Suppressor macrophage treated with lipopolysaccharide for 4 hours (primary cell): ENCODE measurements at regions not wholly inside any gene's neighbourhood (a gene's known extent, or its start where the extent isn't known, plus 50 kb on each side); places are given as distances from the start of the nearest gene placed in this dataset.
A peak's percentile ranks its signal among the peaks of the same experiment; 100 is the strongest.
"Not testable (repeated sequence)": the region's sequence is repeated elsewhere in the genome, so short reads cannot be mapped to it uniquely, and the experiment has no call there.

Experiments used
- DNase-seq: peaks from one replicate; pipeline ENCODE4 v3.0.0-alpha.2; 2020

DNA sequence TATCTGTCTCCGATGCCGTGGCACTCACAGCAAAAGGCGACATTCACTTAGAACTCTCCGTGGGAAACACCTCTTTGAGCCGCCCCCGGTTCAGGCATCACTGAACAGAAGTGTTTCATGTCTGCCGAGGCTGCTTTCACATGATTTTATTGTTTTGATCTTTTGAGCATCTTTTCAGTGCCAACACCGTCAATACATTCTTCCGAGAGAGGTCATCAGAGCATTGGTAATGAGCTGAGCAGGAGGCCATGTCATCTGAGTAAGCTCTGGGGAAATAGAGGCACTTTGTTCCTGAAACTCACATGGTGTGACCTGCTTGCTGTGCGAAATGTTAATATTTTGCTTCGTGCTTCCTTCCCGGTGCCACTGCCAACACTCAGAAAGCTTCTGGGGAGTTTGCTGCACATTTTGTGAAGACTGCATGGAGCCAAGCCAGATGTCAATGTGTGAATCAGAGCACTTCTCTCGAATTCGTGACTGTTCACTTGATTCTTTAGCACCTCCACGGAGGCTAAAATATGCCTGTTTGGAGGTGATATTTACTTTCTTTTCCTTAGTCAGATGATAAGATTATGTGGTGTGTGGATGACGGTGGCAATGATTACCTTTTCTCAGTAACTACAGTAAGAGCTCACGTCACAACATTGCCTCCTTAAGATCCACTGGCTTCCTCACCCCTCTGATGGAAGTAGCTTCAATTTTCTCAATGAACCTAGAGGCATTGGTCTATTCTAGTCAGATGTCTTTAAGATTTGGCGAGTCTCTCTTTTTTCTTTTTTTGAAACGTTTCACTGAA, 222.3 kb upstream of the HS3ST1 start:
- no peak for DNase-seq

GRCh38 chr4:11647433-11647832, 218.7 kb upstream of the HS3ST1 start:
- DNase-seq = no peak

- DNase-seq = not testable (repeated sequence)
Observed at GRCh38 chr4:11643081-11643480, 214.4 kb upstream of the HS3ST1 start.

- DNase-seq = no peak
Observed at GRCh38 chr4:11640584-11640983, 211.9 kb upstream of the HS3ST1 start.

GRCh38 chr4:11636551-11636950, 207.9 kb upstream of the HS3ST1 start:
- DNase-seq = no peak

GRCh38 chr4:11636031-11636430, 207.3 kb upstream of the HS3ST1 start:
- no peak for DNase-seq

DNA sequence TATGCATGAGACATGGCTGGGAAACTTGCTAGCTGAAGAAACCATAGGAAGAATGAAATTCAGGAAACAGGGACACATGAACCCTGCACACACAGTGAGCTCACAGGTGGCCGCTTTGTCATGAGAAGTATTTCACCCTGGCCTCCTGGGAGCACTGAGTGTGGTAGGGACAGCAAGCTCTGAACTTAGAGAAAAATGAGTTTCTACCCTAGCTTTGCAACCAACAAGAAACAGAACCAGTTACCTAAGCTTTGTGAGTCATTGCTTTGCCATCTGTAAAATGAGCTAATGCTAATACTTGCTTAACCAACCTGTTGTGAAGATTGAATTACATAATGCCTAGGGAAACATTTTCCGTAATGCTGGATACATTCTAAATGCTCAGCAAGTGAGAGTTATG, 206.6 kb upstream of the HS3ST1 start:
- DNase-seq = no peak

DNA sequence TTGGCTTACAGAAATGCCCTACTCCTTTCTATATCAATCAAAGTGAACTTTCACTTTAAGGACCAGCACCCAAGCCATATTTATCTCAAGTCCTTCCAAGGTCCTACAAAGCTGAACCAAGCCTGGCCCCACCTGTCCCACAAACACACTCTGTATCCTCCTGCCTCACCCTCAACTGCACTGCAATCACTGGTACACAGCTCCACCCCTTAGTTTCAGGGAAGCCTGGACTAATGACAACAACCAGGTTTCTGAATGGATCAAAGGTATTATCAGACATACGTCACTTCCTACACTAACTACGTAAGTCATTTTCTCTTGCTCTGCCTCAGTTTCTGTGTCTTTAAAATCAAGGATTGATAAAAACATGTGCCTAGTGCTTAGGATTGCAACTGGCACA, 205.6 kb upstream of the HS3ST1 start:
- DNase-seq = no peak

DNA sequence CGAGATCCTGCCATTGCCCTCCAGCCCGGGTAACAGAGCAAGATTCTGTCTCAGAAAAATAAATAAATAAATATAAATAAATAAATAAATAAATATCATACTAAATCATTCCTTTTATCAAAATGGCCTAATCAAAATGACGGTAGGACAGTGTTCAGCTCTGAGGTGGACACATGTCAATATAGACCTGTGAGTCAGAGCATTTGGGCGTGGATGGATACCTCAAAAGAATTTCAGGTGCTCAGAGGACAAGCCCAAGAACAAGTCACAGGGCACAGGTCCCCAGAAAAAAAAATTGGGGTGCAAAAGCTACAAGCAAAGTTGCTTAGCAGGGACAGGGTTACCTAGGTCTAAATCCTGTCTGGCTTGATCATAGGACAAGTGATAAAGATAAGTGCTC, 204.7 kb upstream of the HS3ST1 start:
- no peak for DNase-seq

- no peak for DNase-seq
Observed at GRCh38 chr4:11632483-11632882, 203.8 kb upstream of the HS3ST1 start.

DNA sequence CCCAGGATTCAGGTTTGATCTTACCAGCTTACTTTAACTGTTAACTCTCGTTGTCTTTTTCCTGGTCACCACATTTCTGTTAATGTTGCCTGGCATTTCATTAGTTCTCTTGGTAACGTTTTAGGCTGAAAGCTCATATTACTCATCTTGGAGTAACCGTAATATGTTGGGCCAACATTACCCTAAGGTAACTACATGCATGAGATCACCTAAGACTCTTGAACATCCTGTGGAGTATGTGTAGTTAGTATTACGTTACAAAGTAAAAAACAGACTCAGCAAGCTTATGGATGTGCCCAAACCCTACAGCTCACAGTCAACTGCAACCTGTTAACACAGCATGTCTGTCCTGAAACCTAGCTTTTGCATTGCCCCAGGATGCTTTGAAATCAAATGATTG, 203.3 kb upstream of the HS3ST1 start:
- no peak for DNase-seq

DNA sequence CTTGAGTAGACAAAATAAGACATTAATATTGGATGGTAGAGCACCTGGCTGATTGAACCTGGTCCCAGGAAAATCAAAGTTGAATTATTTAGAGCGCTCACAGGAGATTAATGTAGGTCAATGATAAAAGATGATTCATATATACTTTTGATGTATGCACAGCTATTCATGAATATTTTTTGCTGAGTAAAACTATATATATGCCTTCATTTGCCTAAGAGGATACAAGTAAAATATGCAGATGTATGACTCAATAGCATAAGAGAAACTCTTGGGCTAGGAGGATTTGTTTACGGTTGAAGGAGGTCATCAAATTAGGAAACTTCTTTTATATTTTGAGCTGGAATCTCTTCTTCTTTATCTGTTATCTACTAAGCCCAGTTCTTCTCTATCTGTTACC, 202.7 kb upstream of the HS3ST1 start:
- no peak for DNase-seq

GRCh38 chr4:11628093-11628725, 199.5 kb upstream of the HS3ST1 start:
- DNase-seq = no peak

- DNase-seq = no peak
Observed at GRCh38 chr4:11626066-11626465, 197.4 kb upstream of the HS3ST1 start.

DNA sequence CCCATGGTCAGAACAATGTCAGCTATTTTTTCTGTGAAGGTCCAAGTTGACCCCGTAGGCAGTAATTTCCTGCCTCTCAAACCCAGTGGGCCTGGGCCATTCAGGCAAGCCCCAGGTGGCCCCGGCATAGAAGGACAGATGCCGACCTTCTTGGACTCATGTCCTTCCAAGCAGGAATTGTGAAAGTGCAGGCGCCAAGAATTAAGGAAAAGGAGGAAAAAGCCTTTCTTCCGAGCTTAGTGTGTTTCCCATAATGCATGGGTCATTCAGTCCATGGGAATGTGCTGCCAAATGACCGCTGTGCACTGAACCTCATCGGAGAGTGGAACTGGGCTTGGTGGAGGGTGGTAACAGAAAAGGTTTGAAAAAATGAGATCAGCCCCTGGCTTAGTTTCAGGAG, 196.5 kb upstream of the HS3ST1 start:
- no peak for DNase-seq

DNA sequence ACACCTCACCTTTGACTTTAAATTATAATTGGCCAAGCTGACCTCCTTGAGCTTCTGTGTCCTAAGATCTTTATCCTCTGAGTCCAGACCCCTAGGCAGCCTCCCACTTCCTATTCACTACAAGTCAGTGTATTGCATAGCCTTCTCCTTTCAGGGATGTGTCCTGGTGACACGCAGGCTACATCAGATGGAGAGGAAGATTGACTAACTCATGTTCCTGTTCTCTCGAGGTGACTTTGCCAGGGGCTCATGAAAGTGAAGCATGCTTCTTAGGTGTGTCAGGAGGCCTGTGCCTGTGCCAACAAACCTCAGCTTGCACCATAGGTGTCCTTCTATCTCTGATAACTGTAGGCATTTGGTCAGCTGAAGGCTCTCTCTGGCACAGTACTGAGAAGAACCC, 195.7 kb upstream of the HS3ST1 start:
- DNase-seq = no peak

DNA sequence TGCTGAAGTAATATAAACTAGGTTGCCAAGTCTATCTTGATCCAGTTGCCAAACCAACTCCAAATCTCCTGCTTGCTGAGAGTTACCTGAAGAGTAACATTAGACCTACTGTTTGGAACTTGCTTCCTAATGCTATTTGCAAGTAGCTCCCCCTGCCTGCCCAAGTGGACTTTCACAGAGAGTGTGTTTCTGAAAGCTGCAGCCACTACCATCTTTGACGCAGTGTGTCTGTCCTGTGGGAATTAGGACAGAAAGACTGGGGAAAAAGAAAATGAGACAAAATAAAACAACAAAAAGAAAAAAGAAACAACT, 195.0 kb upstream of the HS3ST1 start:
- DNase-seq = no peak

DNA sequence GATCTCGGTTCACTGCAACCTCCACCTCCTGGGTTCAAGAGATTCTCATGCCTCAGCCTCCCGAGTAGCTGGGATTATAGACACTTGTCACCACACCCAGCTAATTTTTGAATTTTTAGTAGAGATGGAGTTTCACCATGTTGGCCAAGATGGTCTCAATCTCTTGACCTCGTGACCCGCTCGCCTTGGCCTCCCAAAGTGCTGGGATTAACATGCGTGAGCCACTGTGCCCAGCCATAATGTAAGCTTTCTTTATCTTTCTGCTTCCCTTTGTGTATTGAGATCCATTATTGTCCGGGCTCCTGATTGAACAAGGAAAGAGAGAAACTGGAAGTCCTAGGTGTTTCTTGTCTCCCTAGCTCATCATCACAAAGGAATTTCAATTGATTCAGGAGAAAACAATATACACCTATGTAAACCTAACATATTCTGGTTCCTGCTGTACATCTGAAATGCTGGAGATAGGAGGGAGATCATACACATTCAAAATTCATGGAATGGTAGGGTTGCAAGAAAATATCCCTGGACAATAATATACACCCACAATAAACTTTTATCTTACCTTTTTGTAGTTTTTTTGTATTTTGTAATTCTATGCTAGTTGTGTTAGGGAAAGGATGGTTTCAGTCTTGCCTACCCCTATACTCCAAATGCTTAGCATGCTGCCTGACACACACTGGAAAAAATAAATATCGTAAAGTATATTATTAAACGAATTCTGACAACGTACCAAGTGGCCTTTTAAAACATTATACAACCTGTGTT, 194.4 kb upstream of the HS3ST1 start:
- DNase-seq = no peak

DNA sequence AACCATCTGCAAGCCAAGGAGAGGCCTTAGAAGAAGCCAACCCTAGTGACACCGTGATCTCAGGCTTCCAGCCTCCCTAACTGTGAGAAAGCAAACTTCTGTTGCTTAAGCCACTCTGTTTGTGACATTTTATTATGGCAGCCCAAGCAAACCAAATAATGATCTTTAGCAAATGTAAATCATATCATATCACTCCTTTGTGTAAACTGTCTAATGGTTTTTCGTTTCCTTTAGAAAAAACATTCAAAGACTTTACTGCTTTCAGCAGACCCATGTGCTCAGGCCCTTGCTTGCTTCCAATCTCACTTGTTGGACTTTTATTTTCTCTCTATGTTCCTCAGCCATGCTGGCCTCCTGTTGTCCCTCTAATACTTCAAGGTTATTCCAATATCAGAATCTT, 192.2 kb upstream of the HS3ST1 start:
- DNase-seq = no peak

GRCh38 chr4:11618666-11619282, 190.1 kb upstream of the HS3ST1 start:
- DNase-seq = peak; percentile 61

DNA sequence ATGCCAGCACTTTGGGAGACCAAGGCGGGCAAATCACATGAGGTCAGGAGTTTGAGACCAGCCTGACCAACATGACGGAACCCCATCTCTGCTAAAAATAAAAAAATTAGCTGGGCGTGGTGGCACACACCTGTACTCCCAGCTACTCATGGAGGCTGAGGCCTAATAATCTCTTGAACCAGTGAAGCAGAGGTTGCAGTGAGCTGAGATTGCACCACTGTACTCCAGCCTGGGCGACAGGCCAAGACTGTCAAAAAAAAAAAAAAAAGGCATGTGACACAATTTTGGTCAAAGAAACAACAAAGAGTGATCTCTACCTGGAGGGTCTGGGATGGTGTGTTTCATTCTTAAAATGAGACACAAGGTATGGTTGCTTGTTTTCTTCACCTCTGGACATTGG, 188.2 kb upstream of the HS3ST1 start:
- DNase-seq = no peak

- DNase-seq = no peak
Observed at GRCh38 chr4:11615601-11616000, 186.9 kb upstream of the HS3ST1 start.

DNA sequence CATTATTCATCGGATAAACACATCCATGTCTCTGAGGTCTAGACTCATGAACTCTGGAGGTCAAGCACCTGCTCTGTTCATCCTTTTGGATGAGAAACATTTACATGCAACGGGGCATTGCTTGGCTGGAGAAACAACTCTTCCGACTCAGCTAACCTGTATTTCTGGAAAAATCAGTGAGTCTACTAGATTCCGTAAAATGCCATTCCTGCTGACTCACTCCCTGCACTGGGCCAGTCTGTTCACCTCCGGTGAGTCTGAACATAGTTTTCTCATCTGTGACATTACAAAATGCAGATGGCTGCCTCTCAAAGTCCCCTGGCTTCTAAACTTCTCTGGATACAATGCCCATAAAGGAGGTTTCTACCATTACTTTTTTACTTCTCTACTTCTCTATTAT, 185.7 kb upstream of the HS3ST1 start:
- no peak for DNase-seq

- no peak for DNase-seq
Observed at GRCh38 chr4:11611868-11612267, 183.2 kb upstream of the HS3ST1 start.
